GM23338 (cell line): ENCODE measurements at regions not wholly inside any gene's neighbourhood (a gene's known extent, or its start where the extent isn't known, plus 50 kb on each side); places are given as distances from the start of the nearest gene placed in this dataset.

Experiments used
- ATAC-seq: fragments of 200-7000 bp; cut with Tn5 transposase; 3 replicates; pipeline ENCODE4 v1.9.1; 2020
- DNase-seq: peaks from one replicate; pipeline ENCODE4 v3.0.0-alpha.2; 2015; ENCODE audit warnings: low spot score
- H2AFZ ChIP-seq: fragments of 200-600 bp; sonication (generic); 2 replicates; pipeline ENCODE4 v1.8.0; 2016; ENCODE audit warnings: antibody characterized with exemption, mild to moderate bottlenecking, moderate library complexity
- H3F3A ChIP-seq: fragments of 200-600 bp; sonication (generic); replicated peaks from 2 replicates; pipeline ENCODE4 v1.8.0; 2017; ENCODE audit warnings: antibody characterized with exemption, mixed run types, low read depth
- H3K27ac ChIP-seq: fragments of 200-600 bp; sonication (generic); 2 replicates; pipeline ENCODE4 v1.6.1; 2016; ENCODE audit warnings: low read depth
- H3K27me3 ChIP-seq: fragments of 200-600 bp; sonication (generic); 2 replicates; pipeline ENCODE4 v1.8.0; 2016; ENCODE audit warnings: mild to moderate bottlenecking, mixed run types, moderate library complexity; ENCODE audit not compliant: insufficient read depth
- H3K36me3 ChIP-seq: fragments of 200-600 bp; sonication (generic); 2 replicates; pipeline ENCODE4 v1.8.0; 2016; ENCODE audit warnings: mild to moderate bottlenecking; ENCODE audit not compliant: insufficient read depth
- H3K4me1 ChIP-seq: fragments of 200-600 bp; sonication (generic); 2 replicates; pipeline ENCODE4 v1.8.0; 2016; ENCODE audit warnings: mild to moderate bottlenecking, moderate library complexity; ENCODE audit not compliant: insufficient read depth
- H3K4me2 ChIP-seq: fragments of 200-600 bp; sonication (generic); 2 replicates; pipeline ENCODE4 v1.7.1; 2017; ENCODE audit warnings: mixed run types
- H3K4me3 ChIP-seq: fragments of 200-600 bp; sonication (generic); 2 replicates; pipeline ENCODE4 v1.6.1; 2016; ENCODE audit warnings: mixed run types
- H3K79me2 ChIP-seq: fragments of 200-600 bp; sonication (generic); replicated peaks from 2 replicates; pipeline ENCODE4 v1.8.0; 2017; ENCODE audit warnings: mild to moderate bottlenecking; ENCODE audit not compliant: insufficient read depth
- H3K9me2 ChIP-seq: fragments of 200-600 bp; sonication (generic); 2 replicates; pipeline ENCODE4 v1.8.0; 2017; ENCODE audit not compliant: insufficient read depth
- H4K20me1 ChIP-seq: fragments of 200-600 bp; sonication (generic); replicated peaks from 2 replicates; pipeline ENCODE4 v1.8.0; 2017; ENCODE audit warnings: mild to moderate bottlenecking; ENCODE audit not compliant: insufficient read depth
- H3K27ac Mint-ChIP-seq: 2 replicates; pipeline ENCODE4 v1.8.0; 2020; ENCODE audit warnings: inconsistent platforms, mild to moderate bottlenecking, moderate library complexity, mixed read lengths
- H3K27me3 Mint-ChIP-seq: 3 replicates; pipeline ENCODE4 v1.8.0; 2022; ENCODE audit warnings: low read depth, mild to moderate bottlenecking, moderate library complexity, mixed read lengths, inconsistent platforms; ENCODE audit not compliant: insufficient read depth, poor library complexity
- H3K36me3 Mint-ChIP-seq: 3 replicates; pipeline ENCODE4 v1.8.0; 2021; ENCODE audit warnings: low read depth, mild to moderate bottlenecking, inconsistent platforms, moderate library complexity, mixed read lengths
- H3K4me1 Mint-ChIP-seq: 3 replicates; pipeline ENCODE4 v1.8.0; 2020; ENCODE audit warnings: mild to moderate bottlenecking, inconsistent platforms, mixed read lengths
- H3K4me3 Mint-ChIP-seq: 3 replicates; pipeline ENCODE4 v1.8.0; 2021; ENCODE audit warnings: moderate library complexity, mild to moderate bottlenecking, inconsistent platforms, mixed read lengths
- H3K9me3 Mint-ChIP-seq: 3 replicates; pipeline ENCODE4 v1.8.0; 2020; ENCODE audit warnings: moderate library complexity, mild to moderate bottlenecking, inconsistent platforms, mixed read lengths
- CREB1 ChIP-seq: fragments of 250-450 bp; sonication (Bioruptor Pico); IDR thresholded peaks from 2 replicates; pipeline ENCODE4 v1.5.0; 2020; ENCODE audit warnings: low read depth, mild to moderate bottlenecking, moderate library complexity
- EZH2 ChIP-seq: fragments of 200-600 bp; sonication (generic); IDR thresholded peaks from one replicate; pipeline ENCODE4 v1.8.0; 2017; ENCODE audit warnings: antibody characterized with exemption, mild to moderate bottlenecking, low read depth; ENCODE audit not compliant: unreplicated experiment
- EZH2phosphoT487 ChIP-seq: fragments of 200-600 bp; sonication (generic); IDR thresholded peaks from one replicate; pipeline ENCODE4 v1.8.1; 2018; ENCODE audit warnings: antibody characterized with exemption; ENCODE audit not compliant: unreplicated experiment
- JUNB ChIP-seq: IDR thresholded peaks from one replicate; pipeline ENCODE4 v1.6.1; 2016; ENCODE audit warnings: antibody characterized with exemption; ENCODE audit not compliant: unreplicated experiment
- STAT1 ChIP-seq: IDR thresholded peaks from one replicate; pipeline ENCODE4 v1.6.1; 2016; ENCODE audit warnings: antibody characterized with exemption; ENCODE audit not compliant: unreplicated experiment
- ZNF331 ChIP-seq: fragments of 250-450 bp; sonication (Bioruptor Pico); IDR thresholded peaks from 2 replicates; pipeline ENCODE4 v1.5.0; 2020; ENCODE audit warnings: low read depth, mild to moderate bottlenecking, moderate library complexity
- TF ChIP-seq, protein P1 (sequence below): IDR thresholded peaks from 2 replicates; pipeline ENCODE4 v1.6.1; 2016; ENCODE audit warnings: antibody characterized with exemption
- TF ChIP-seq, protein P2 (sequence below): IDR thresholded peaks from one replicate; pipeline ENCODE4 v1.6.1; 2018; ENCODE audit warnings: antibody characterized with exemption; ENCODE audit not compliant: unreplicated experiment
- TF ChIP-seq, protein P3 (sequence below), 2 experiments: fragments of 200-600 bp in 1 of 2; sonication (generic) in 1 of 2; conservative IDR thresholded peaks; 2 replicates each; pipeline versions ENCODE4 v1.5.1 to v1.6.1; 2016 to 2017; ENCODE audit warnings: antibody characterized with exemption in 2 of 2, low read depth in 2 of 2, mild to moderate bottlenecking in 2 of 2, moderate library complexity in 1 of 2
- TF ChIP-seq, protein P4 (sequence below): fragments of 250-450 bp; sonication (Bioruptor Pico); IDR thresholded peaks from 2 replicates; pipeline ENCODE4 v1.5.0; 2020; ENCODE audit warnings: mild to moderate bottlenecking, moderate library complexity

DNA sequence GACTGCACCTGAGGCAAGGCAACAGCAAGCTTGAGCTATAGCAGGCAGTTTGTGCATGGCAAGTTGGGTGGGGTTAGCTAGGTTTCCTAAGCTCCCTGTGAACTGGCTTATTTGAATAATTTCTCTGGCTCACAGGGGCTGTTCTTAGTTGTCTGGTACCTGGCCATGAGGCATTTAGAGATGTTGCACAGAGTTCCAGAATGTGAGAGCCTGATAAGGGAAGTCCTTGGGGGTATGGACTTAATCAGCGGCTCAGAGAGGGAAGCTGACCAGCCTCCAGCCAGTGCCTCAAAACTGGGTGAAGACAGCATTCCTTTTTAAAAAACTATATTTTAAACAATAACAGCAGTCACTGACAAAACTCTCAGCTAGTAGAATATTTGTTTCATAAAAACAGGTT is 307.4 kb downstream of the FZD1 start:
- no peaks in the 10 kb centered on the region for H3K36me3 Mint-ChIP-seq
- H3K4me2 ChIP-seq, result no peak overlapping the region
- H3K36me3 ChIP-seq, result no peaks in the 10 kb centered on the region
- no peak for TF ChIP-seq EZH2phosphoT487
- no peak overlapping the region for H3K27ac Mint-ChIP-seq
- H3F3A ChIP-seq, result no peaks in the 10 kb centered on the region
- ATAC-seq (no peak), DNase-seq (no peak)
- peaks cover 2% of the 10 kb centered on the region for H3K27me3 Mint-ChIP-seq
- H4K20me1 ChIP-seq, result no peaks in the 10 kb centered on the region
- H3K9me3 Mint-ChIP-seq, result no peaks in the 10 kb centered on the region
- peaks cover 14% of the 10 kb centered on the region; the same call in 2 of the 3 replicates for H3K4me1 Mint-ChIP-seq
- no peaks in the 10 kb centered on the region for H3K27me3 ChIP-seq
- H3K4me3 Mint-ChIP-seq, result no peak overlapping the region
- peaks cover 3% of the 10 kb centered on the region for H3K4me1 ChIP-seq
- H3K4me3 ChIP-seq, result no peak overlapping the region
- H3K79me2 ChIP-seq, result no peaks in the 10 kb centered on the region
- H3K27ac ChIP-seq, result no peak overlapping the region
- 0 out of 2 replicates have a peak, but pooled peaks cover 3% of the 10 kb centered on the region for H3K9me2 ChIP-seq
- H2AFZ ChIP-seq, result no peak overlapping the region

DNA sequence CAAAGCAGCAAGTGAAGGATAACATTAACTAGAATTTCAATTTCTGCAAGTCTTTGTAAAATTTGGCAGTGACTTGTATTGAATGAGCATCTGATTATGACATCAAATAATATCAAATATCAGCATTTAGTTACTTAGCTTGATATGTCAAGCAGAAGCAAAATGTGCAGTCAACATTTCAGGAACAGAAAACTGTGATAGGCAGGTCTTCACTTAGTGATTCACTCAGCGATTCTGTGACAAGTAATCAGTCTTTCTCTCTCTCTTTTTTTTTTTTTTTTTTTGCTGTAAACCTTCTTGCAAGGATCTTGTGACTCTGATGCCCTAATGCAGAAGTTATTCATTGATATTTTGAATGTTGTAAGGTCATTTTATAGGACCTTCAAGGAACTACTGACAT is 307.1 kb downstream of the MTERF1 start:
- Histone ChIP-seq H3K79me2 (no peaks in the 10 kb centered on the region), H4K20me1 (no peaks in the 10 kb centered on the region), H3K27ac (no peak overlapping the region), H3K36me3 (no peaks in the 10 kb centered on the region), H3K27me3 (no peaks in the 10 kb centered on the region), H2AFZ (no peak overlapping the region), H3K4me3 (no peak overlapping the region), H3K4me1 (peaks cover 3% of the 10 kb centered on the region; the same call in 1 of the 2 replicates), H3F3A (no peaks in the 10 kb centered on the region), H3K9me2 (0 out of 2 replicates have a peak, but pooled peaks cover 3% of the 10 kb centered on the region), H3K4me2 (no peak overlapping the region)
- Mint-ChIP-seq H3K27ac (no peak overlapping the region), H3K4me1 (peaks cover 8% of the 10 kb centered on the region; the same call in 2 of the 3 replicates), H3K9me3 (no peaks in the 10 kb centered on the region), H3K27me3 (peaks cover 2% of the 10 kb centered on the region), H3K4me3 (no peak overlapping the region), H3K36me3 (no peaks in the 10 kb centered on the region)
- DNase-seq, result no peak
- ATAC-seq, result no peak
- TF ChIP-seq JUNB (no peak), STAT1 (no peak), EZH2 (no peak), CREB1 (CRISPR knock-in tag) (no peak), ZNF331 (CRISPR knock-in tag) (no peak)
- TF ChIP-seq, protein P1, sequence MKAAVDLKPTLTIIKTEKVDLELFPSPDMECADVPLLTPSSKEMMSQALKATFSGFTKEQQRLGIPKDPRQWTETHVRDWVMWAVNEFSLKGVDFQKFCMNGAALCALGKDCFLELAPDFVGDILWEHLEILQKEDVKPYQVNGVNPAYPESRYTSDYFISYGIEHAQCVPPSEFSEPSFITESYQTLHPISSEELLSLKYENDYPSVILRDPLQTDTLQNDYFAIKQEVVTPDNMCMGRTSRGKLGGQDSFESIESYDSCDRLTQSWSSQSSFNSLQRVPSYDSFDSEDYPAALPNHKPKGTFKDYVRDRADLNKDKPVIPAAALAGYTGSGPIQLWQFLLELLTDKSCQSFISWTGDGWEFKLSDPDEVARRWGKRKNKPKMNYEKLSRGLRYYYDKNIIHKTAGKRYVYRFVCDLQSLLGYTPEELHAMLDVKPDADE, result no peak
- TF ChIP-seq, protein P2, sequence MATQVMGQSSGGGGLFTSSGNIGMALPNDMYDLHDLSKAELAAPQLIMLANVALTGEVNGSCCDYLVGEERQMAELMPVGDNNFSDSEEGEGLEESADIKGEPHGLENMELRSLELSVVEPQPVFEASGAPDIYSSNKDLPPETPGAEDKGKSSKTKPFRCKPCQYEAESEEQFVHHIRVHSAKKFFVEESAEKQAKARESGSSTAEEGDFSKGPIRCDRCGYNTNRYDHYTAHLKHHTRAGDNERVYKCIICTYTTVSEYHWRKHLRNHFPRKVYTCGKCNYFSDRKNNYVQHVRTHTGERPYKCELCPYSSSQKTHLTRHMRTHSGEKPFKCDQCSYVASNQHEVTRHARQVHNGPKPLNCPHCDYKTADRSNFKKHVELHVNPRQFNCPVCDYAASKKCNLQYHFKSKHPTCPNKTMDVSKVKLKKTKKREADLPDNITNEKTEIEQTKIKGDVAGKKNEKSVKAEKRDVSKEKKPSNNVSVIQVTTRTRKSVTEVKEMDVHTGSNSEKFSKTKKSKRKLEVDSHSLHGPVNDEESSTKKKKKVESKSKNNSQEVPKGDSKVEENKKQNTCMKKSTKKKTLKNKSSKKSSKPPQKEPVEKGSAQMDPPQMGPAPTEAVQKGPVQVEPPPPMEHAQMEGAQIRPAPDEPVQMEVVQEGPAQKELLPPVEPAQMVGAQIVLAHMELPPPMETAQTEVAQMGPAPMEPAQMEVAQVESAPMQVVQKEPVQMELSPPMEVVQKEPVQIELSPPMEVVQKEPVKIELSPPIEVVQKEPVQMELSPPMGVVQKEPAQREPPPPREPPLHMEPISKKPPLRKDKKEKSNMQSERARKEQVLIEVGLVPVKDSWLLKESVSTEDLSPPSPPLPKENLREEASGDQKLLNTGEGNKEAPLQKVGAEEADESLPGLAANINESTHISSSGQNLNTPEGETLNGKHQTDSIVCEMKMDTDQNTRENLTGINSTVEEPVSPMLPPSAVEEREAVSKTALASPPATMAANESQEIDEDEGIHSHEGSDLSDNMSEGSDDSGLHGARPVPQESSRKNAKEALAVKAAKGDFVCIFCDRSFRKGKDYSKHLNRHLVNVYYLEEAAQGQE, result no peak
- TF ChIP-seq, protein P3, sequence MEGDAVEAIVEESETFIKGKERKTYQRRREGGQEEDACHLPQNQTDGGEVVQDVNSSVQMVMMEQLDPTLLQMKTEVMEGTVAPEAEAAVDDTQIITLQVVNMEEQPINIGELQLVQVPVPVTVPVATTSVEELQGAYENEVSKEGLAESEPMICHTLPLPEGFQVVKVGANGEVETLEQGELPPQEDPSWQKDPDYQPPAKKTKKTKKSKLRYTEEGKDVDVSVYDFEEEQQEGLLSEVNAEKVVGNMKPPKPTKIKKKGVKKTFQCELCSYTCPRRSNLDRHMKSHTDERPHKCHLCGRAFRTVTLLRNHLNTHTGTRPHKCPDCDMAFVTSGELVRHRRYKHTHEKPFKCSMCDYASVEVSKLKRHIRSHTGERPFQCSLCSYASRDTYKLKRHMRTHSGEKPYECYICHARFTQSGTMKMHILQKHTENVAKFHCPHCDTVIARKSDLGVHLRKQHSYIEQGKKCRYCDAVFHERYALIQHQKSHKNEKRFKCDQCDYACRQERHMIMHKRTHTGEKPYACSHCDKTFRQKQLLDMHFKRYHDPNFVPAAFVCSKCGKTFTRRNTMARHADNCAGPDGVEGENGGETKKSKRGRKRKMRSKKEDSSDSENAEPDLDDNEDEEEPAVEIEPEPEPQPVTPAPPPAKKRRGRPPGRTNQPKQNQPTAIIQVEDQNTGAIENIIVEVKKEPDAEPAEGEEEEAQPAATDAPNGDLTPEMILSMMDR (conservative IDR thresholded peaks at IDR 0.05; ENCODE audit: low read depth in 2 of 2), result no peak
- TF ChIP-seq, protein P4, sequence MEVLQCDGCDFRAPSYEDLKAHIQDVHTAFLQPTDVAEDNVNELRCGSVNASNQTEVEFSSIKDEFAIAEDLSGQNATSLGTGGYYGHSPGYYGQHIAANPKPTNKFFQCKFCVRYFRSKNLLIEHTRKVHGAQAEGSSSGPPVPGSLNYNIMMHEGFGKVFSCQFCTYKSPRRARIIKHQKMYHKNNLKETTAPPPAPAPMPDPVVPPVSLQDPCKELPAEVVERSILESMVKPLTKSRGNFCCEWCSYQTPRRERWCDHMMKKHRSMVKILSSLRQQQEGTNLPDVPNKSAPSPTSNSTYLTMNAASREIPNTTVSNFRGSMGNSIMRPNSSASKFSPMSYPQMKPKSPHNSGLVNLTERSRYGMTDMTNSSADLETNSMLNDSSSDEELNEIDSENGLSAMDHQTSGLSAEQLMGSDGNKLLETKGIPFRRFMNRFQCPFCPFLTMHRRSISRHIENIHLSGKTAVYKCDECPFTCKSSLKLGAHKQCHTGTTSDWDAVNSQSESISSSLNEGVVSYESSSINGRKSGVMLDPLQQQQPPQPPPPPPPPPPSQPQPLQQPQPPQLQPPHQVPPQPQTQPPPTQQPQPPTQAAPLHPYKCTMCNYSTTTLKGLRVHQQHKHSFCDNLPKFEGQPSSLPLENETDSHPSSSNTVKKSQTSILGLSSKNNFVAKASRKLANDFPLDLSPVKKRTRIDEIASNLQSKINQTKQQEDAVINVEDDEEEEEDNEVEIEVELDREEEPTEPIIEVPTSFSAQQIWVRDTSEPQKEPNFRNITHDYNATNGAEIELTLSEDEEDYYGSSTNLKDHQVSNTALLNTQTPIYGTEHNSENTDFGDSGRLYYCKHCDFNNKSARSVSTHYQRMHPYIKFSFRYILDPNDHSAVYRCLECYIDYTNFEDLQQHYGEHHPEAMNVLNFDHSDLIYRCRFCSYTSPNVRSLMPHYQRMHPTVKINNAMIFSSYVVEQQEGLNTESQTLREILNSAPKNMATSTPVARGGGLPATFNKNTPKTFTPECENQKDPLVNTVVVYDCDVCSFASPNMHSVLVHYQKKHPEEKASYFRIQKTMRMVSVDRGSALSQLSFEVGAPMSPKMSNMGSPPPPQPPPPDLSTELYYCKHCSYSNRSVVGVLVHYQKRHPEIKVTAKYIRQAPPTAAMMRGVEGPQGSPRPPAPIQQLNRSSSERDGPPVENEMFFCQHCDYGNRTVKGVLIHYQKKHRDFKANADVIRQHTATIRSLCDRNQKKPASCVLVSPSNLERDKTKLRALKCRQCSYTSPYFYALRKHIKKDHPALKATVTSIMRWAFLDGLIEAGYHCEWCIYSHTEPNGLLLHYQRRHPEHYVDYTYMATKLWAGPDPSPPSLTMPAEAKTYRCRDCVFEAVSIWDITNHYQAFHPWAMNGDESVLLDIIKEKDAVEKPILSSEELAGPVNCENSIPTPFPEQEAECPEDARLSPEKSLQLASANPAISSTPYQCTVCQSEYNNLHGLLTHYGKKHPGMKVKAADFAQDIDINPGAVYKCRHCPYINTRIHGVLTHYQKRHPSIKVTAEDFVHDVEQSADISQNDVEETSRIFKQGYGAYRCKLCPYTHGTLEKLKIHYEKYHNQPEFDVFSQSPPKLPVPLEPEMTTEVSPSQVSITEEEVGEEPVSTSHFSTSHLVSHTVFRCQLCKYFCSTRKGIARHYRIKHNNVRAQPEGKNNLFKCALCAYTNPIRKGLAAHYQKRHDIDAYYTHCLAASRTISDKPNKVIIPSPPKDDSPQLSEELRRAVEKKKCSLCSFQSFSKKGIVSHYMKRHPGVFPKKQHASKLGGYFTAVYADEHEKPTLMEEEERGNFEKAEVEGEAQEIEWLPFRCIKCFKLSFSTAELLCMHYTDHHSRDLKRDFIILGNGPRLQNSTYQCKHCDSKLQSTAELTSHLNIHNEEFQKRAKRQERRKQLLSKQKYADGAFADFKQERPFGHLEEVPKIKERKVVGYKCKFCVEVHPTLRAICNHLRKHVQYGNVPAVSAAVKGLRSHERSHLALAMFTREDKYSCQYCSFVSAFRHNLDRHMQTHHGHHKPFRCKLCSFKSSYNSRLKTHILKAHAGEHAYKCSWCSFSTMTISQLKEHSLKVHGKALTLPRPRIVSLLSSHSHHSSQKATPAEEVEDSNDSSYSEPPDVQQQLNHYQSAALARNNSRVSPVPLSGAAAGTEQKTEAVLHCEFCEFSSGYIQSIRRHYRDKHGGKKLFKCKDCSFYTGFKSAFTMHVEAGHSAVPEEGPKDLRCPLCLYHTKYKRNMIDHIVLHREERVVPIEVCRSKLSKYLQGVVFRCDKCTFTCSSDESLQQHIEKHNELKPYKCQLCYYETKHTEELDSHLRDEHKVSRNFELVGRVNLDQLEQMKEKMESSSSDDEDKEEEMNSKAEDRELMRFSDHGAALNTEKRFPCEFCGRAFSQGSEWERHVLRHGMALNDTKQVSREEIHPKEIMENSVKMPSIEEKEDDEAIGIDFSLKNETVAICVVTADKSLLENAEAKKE (CRISPR knock-in tag), result no peak
